Left forelimb (tissue), 1 donor: ENCODE measurements at regions not wholly inside any gene's neighbourhood (a gene's known extent, or its start where the extent isn't known, plus 50 kb on each side); places are given as distances from the start of the nearest gene placed in this dataset.

Experiments
- DNase-seq: peaks from one replicate; pipeline ENCODE4 v3.0.0-alpha.2; 2018; ENCODE audit warnings: low spot score

DNA sequence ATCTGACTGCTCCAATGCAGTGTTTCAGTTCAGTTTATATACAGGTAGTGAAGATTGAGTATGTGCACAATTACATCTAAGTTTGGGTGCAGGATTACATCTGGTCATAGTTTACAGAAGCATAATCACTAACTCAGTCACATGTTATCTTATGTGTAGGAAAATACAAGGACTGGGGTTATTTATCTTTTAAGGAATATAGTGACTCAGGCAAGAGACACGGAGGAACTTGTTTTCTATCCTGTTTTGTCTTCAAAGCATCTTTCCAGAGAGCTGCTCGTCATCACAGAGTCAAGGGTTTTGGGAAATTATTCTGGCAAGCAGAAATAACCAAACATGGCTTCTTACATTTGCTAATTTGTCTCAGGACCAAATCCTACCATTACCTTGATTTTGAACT is 1371.5 kb upstream of the TMEFF2 start:
- no peak for DNase-seq

DNA sequence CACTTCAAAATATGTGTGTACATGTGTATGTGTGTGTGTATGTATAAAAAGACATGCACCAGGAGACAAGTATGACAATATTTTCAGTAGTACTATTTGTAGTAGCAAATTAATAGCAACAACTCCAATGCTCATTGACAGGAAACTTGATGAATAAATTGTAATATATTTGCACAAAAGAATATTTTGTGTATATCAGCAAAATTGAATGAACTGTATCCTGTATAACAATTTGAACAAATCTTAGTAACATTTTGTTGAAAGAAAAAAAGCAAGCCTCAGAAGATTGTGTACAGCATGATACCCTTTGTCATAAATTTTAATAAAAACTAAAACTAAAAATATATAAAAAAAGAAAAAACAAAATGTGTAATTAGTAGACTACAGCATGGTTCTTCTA is 1367.3 kb upstream of the TMEFF2 start:
- DNase-seq: no peak

DNA sequence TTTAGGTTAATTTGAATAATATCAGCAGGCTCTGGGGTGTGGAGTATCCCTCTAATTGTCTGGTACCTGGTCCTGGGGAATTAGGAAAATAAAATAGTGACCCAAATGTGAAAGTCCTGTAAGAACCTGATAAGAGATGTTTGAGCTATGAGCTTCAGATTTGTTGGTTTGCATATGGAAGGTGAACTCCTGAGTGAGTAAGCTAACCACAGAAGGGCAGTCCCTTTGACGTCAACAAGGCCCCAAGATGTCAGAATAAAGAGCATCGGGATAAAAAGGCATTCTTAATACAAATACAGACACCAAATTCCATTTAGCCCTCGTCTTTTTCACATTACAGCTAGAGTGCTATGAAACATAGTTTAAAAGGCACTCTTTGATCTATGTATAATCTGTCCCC is 1366.3 kb upstream of the TMEFF2 start:
- DNase-seq: no peak

DNA sequence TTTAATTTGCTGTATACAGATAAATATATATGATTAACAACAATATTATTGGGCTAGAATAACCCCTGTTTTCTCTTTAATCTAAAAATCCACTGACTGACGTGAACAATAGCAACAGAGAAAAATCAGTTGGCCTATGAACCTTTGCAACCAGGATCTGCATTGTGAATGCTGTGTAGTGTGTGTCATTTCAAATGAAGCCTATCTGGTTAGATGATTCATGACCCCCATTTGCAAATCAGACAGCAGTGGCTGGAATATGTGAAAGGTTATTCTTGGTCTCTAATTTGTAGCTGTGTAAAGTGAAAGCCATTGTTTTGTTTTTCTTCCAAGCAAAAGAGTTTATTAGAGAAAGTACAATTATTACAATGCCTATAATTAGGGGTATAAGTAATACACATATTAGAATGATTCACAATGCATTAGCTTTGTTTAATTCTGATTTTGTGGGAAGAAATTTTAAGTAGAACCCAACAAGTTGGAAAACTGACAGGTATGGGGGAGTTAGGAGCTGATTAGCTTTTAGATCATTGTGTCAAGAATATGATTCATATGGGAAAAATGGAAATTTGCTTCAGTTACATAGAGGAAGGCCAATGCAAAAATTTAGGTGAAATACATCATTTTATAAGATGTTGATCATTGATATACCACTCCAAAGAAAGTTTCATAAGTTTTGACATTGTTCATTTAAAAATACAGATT is 1362.2 kb upstream of the TMEFF2 start:
- DNase-seq: no peak

DNA sequence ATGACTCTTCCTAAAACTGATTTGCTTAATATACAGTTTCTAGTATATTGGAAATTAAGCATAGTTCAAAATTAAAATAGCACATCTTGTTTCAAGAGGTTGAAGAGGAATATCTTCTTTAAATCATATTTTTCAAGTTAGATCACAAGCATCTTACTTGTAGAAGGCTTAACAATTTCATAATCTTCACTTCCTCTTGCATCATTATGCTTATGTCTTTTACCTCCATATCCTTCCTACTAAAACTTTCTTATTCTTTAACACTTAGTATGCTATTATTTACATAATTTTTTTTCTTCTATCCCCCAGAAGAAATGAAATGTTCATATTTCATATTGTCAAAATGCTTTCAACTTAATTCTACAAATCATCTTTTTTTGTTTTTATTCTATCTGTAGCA is 1354.9 kb upstream of the TMEFF2 start:
- no peak for DNase-seq

DNA sequence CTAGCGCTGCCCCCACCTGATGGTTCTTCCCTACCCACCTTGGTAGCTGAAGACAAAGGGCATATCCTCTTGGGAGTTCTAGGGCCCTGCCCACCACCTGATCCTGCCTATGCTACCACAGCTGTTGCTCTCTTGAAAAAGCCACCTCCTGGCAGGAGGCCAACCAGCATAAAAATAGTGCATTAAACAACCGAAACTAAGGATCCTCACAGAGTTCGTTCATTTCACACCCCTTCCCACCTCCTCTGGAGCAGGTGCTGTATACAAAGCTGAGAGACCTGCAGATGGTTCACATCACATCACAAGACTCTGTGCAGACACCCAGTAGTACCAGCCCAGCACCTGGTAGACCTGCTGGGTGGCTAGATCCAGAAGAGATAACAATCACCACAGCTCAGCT is 1348.0 kb upstream of the TMEFF2 start:
- no peak for DNase-seq

DNA sequence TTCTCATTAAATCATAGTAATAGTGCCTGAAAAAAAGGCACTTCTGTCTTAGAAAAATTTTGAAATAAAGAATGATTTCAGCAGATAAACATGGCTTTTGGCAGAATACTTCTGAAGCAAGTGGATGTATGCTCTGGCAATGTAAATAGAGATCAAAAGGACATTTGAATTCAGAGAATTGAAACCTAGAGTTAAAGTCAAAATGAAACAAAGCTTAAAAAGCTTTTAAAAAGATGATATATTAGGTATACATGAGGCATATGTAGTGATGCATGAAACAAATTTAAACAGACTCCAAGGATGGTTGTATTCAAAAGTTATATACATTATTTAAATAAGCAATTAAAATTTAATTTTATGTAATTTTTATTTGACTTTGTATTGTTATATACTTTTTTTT is 1344.5 kb upstream of the TMEFF2 start:
- no peak for DNase-seq

DNA sequence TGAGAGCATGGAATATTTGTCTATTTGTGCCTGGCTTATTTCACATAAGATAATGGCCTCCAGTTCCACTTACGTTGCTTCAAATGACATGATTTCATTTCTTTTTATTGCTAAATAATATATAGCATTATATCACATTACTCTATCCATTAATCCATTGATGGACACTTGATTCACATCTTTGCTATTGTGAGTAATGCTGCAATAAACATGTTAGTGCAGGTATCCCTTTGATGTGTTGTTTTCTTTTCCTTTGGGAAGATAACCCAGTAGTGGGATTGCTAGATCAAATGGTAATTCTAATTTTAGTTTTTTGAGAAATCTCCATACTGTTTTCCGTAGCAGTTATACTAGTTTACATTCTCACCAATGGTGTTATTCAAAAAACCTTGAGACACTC is 1343.3 kb upstream of the TMEFF2 start:
- no peak for DNase-seq

DNA sequence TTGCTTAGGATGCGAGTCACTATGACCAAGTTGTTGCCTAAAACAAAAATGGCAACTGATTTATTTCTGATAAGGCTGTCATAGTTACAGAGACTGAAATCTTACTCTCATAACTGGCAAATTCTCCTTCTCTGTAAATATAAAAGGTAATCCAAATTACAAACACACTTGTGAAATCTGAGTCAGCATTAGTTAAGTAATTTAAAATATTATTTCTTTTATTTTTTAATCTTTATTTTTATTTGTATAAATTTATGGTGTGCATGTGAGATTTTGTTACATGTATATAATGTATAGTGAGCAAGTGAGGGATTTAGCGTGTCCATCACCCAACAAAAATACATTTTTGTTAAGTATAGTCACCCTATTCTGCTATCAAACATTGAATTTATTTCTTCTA is 1342.8 kb upstream of the TMEFF2 start:
- DNase-seq: no peak

DNA sequence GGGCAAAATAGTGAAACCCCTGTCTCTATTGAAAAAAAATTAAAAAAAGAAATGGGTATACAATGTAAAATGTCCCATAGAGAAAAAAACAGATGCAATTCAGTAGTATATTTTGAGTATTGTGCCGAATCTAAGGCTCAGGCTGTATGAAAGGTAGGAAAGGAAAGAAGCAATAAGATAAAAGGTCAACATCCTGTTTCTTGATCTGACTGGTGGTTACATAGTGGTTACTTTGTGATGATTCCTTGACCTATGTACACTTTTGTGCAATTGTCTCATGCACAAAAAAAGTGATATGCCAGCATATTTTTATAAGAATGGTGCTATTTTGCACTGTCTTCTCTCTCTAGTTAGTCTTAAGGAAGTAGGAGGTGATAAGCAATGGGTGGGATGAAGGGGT is 1333.7 kb upstream of the TMEFF2 start:
- DNase-seq: no peak

DNA sequence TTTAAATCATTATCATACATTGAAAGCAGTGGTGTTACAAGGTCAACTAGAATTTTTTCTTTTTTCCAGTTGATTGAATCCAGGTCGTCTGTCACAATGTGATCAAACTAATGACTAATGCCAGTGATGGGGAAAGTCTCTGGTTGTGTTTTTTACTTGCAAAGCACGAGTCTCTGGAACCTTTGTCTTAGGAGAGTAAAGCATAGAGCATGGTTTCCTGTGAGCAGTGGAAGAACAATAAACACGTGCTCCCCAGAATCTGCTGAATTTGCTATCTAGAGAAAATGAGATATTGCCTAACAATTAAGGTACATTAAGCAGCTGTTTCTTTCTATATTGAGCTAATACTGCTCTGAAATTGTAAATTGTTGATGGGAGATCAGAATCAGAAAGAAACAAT is 1332.4 kb upstream of the TMEFF2 start:
- no peak for DNase-seq

DNA sequence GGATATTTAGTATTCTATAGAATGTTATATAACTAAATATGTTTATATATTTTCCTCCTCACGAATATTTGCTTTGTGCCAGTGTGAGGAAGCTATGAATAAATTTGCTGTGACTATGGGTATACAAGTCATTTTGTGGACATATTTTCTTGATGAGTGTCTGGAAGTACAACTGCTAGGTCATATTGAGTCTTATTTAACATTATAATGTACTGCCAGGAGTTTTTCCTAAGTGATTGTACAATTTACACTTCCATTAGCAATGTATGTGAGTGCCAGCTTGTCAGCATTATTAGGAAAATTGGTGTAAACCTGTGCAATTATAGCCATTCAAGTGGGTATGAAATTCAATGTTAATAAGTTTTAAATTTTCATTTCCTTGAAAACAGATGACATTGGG is 1328.9 kb upstream of the TMEFF2 start:
- no peak for DNase-seq

DNA sequence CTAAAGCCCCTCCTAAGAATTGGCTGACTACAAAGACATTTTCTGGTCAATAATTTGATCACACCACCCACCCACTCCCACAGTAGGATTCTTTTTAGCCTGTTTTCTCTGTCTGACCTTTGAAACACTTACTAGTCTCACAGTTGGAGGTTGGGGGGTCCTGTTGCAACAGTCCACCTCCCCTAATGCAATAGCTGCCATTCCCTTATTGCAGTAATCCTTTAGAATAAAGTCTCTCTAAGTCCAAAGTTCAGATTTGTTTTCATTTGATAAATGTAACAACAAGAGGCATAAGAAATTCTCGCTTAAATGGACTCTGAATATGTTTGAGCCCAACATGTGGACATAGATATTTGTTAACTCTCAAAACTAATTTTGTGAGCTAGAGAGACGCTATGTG is 1326.8 kb upstream of the TMEFF2 start:
- DNase-seq: no peak

DNA sequence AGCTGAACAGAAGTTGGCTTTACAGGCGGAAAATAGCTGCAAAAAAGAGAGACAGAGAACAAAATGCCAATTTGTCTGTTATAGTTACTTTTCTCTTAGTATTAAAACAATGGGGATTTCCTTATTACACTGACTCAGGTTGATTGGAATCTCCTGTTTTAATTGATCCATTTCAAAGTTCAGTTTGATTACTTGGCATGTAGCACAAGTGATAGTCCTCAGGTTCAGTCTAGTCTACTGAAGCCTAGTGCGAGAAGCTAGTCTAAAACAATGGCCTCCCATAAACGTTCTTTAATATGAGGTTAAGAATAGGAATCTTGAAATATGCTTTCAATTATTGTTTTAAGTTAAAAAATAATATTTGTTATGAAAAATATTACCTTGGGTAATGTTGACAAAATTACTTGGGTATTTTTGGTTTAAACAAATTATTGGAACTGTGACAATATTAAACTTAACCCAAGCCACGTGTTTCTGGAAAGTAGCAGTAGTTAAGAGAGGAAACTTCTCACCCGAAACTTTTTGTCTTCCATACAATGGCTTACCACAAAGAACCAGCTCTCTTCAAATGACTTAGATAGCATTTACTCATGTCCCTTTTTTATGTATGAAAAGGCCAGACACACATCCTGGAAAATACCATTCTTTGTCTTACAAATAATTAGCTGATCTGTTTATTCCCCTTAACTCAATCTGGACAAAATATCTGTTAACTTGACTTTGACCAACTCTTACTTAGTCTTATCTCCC is 1326.2 kb upstream of the TMEFF2 start:
- no peak for DNase-seq

DNA sequence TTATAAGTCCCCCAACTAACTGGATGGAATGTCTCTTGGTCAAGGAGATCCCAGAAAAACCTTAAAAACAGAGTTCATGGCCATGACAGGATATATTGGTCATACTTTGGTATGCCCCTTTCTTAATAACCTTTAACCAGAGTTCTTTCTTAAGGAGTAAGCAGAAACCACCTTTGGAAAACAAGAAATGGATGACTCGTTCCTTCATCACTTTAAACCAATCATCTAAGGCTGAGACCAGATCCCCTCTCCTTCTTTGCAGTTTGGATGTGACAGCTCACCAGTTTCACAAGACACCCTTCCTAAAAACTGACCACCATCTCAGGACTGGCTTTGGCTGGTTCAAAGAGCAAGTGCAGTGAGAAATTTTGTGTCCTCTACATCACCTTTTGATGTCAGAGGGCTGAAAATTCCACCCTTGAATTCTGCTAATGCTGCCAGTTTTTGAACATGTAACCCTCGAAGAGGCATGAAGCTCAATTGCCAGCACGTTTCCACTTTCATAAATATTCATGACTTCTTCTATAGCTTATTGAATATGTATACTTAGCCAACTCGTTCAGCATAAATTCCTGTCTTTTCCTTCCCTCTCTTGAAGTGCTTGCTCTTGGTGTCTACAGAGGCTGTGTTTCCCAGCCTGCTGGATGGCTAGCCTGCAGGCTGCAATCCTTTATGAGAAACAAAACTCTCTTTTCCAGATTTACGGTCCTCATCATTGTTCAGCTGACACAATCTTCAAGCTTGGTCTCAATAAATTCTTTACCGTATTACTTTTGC is 1323.5 kb upstream of the TMEFF2 start:
- no peak for DNase-seq

DNA sequence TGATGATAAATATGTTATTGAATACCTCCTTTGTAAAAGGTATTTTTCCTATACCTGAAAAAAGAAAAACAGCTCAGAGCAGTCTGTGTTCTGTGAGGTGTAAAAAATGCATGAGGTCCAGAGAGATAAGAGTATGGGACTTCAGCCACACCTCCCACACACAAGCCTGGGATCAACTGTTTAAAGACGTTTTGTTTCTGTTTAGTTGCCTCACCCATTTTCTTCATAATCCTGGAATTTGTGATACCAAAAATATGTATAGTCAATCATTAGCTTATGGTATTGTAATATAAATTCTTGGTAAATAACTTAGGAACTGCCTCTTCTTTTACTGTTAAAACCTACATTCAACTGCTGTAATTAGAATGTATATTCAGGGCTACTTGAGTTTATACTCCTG is 1322.9 kb upstream of the TMEFF2 start:
- no peak for DNase-seq

DNA sequence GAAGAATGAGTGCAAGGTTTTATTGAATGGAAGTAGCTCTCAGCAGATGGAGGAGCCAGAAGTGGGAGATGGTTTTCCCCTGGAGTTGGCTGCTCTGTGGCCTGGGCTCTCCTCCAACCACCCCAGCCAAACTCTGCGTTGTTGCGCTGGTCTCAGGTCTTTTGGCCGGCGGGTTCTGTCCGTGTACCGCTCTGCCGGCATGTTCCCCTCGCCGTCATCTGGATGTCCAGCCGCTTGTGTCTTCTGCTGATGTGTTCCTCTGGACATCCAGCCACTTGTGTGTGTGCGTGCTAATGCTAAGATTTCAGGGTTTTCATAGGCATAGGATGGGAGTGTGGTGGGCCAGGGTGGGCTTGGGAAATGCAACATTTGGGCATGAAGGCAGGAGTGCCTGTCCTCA is 1311.3 kb upstream of the TMEFF2 start:
- DNase-seq: no peak

DNA sequence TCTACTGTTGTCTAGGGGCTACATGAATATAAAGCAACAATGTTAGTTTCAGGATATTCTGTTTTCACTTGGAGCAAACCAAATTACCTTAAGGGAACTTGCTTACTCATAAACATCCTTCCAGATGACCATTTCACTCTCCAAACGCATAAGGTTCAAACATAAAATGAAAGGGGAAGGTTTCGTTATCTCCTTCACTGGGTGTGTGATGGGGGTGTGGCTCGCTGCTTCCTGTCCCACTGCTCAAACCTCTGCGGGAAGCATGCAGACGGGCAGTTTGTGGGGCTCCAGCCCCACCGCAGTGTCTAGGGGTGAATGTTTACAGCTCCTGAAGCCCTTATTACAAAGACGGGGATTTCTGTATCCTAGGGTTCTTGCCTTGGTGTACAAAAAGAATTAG is 1310.9 kb upstream of the TMEFF2 start:
- DNase-seq: no peak

DNA sequence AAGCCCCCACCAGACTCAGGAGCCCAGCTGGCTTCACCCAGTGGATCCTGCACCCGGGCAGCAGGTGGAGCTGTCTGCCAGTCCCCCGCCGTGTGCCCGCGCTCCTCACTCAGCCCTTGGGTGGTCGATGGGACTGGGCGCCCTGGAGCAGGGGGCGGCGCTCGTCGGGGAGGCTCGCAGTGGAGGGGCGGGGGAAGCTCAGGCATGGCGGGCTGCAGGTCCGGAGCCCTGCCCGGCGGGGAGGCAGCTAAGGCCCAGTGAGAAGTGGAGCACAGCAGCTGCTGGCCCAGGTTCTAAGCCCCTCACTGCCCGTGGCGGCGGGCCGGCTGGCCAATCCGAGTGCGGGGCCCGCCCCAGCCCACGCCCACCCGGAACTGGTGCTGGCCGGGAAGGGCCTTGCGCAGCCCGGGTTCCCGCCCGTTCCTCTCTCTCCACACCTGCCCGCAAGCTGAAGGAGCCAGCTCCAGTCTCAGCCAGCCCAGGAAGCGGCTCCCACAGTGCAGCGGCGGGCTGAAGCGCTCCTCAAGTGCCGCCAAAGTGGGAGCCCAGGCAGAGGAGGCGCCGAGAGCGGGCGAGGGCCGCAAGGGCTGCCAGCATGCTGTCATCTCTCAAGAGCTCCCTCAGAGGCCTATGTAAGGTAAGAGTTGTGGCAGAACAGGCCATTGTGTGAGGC is 1307.8 kb upstream of the TMEFF2 start:
- DNase-seq: no peak

DNA sequence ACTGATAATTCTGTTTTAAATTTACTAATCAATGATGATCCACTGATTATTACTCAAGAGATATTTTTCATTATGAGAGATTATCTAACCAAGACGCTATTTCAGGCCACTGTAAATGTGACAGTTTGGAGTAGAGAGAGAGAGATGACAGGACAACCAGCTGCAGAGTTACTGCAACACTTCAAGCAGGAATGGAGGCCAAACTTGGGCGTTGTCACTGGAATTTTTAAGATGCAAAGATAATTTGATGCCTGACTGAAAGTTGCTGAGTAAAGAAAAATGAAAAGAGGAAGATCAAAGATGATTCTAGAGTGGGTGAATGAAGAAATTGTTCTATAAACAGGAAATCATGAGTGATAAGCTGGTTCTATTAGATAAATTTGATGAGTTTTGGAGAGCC is 1302.1 kb upstream of the TMEFF2 start:
- no peak for DNase-seq

DNA sequence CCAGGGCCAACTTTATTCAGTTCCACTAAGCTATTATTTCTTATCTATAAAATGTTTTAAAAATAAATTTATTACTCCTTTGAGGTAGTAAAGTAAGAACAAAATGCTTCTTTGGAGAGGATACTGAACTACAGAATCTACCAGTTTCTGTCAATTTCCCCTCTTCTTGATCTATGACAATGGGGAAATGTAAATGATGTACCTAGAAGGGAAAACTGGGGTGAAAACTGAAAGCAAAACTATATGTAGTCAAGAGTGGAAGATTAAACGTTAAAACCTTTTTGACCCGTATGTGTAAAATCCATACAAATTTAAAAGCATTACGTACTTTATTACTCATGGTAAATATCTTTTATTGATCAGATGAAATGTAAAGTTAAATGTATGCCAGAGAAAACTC is 1287.8 kb upstream of the TMEFF2 start:
- no peak for DNase-seq

DNA sequence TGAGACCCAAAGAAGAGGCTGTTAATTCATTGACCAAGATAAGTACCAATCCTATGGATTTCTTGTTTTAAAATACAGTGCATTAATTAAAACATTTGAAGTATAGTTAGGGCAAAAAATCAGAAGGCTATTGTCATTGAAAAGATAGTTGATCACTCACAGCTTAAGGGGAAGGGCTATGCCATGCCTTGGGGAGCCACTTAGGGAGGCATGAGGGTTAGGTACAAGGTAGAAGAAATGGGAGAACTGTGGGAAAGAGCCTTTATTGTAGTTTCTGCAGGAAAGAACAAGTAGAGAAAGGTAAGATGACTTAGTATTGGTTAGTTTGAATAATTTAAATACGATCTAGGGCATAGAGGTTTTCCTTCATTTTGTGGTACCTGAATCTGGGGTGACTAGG is 1285.5 kb upstream of the TMEFF2 start:
- no peak for DNase-seq
